ENCODE measurements at regions not wholly inside any gene's neighbourhood (a gene's known extent, or its start where the extent isn't known, plus 50 kb on each side); places are given as distances from the start of the nearest gene placed in this dataset.

GRCh38 chr16:17696616-17697015, 225.9 kb upstream of the XYLT1 start:
- no peak for ATAC-seq (replicated peaks; ENCODE audit: extremely low read depth, poor library complexity, severe bottlenecking)

GRCh38 chr16:17692484-17692883, 221.7 kb upstream of the XYLT1 start:
- ATAC-seq (replicated peaks; ENCODE audit: extremely low read depth, poor library complexity, severe bottlenecking) (no peak), DNase-seq (ENCODE audit: low spot score in 2 of 2) (no peak)
- Mint-ChIP-seq H3K27me3 (peaks cover 55% of the 10 kb centered on the region), H3K9me3 (no peaks in the 10 kb centered on the region), H3K27ac (ENCODE audit: low read depth) (no peak overlapping the region), H3K4me1 (no peaks in the 10 kb centered on the region), H3K4me3 (no peak overlapping the region), H3K36me3 (ENCODE audit: insufficient read depth) (peaks cover 1% of the 10 kb centered on the region)

More at GRCh38 chr16:17696616-17697015, 225.9 kb upstream of the XYLT1 start:
- Mint-ChIP-seq H3K27ac (ENCODE audit: low read depth) (no peak overlapping the region), H3K4me1 (no peaks in the 10 kb centered on the region), H3K9me3 (peaks cover 2% of the 10 kb centered on the region), H3K36me3 (ENCODE audit: insufficient read depth) (no peaks in the 10 kb centered on the region), H3K27me3 (peaks cover 86% of the 10 kb centered on the region), H3K4me3 (no peak overlapping the region)
- DNase-seq (ENCODE audit: low spot score in 2 of 2) = no peak

GRCh38 chr16:17691899-17692176, 221.1 kb upstream of the XYLT1 start:
- Mint-ChIP-seq H3K4me3 (no peak overlapping the region), H3K9me3 (no peaks in the 10 kb centered on the region), H3K27ac (ENCODE audit: low read depth) (no peak overlapping the region), H3K36me3 (ENCODE audit: insufficient read depth) (peaks cover 1% of the 10 kb centered on the region), H3K27me3 (peaks cover 49% of the 10 kb centered on the region), H3K4me1 (no peaks in the 10 kb centered on the region)
- ATAC-seq (replicated peaks; ENCODE audit: extremely low read depth, poor library complexity, severe bottlenecking) (no peak), DNase-seq (ENCODE audit: low spot score in 2 of 2) (no peak)

GRCh38 chr16:17691106-17691898, 220.5 kb upstream of the XYLT1 start:
- Mint-ChIP-seq H3K27ac (ENCODE audit: low read depth) (no peak overlapping the region), H3K4me1 (no peaks in the 10 kb centered on the region), H3K36me3 (ENCODE audit: insufficient read depth) (peaks cover 1% of the 10 kb centered on the region), H3K27me3 (peaks cover 46% of the 10 kb centered on the region), H3K9me3 (no peaks in the 10 kb centered on the region), H3K4me3 (no peak overlapping the region)
- no peak for ATAC-seq (replicated peaks; ENCODE audit: extremely low read depth, poor library complexity, severe bottlenecking)
- DNase-seq (ENCODE audit: low spot score in 2 of 2) = no peak

- Mint-ChIP-seq H3K36me3 (ENCODE audit: insufficient read depth) (peaks cover 1% of the 10 kb centered on the region), H3K4me3 (no peak overlapping the region), H3K27me3 (peaks cover 57% of the 10 kb centered on the region), H3K9me3 (peaks cover 2% of the 10 kb centered on the region), H3K27ac (ENCODE audit: low read depth) (no peak overlapping the region), H3K4me1 (no peaks in the 10 kb centered on the region)
- no peak for ATAC-seq (replicated peaks; ENCODE audit: extremely low read depth, poor library complexity, severe bottlenecking)
- DNase-seq (ENCODE audit: low spot score in 2 of 2) = no peak
Measured at GRCh38 chr16:17685447-17685846, 214.7 kb upstream of the XYLT1 start.

- no peak for ATAC-seq (replicated peaks; ENCODE audit: extremely low read depth, poor library complexity, severe bottlenecking)
- H3K27me3 Mint-ChIP-seq = peaks cover 60% of the 10 kb centered on the region
- H3K4me1 Mint-ChIP-seq = no peaks in the 10 kb centered on the region
- no peak overlapping the region for H3K27ac Mint-ChIP-seq (ENCODE audit: low read depth)
- DNase-seq (ENCODE audit: low spot score in 2 of 2) = no peak
- H3K9me3 Mint-ChIP-seq = peaks cover 7% of the 10 kb centered on the region
- H3K36me3 Mint-ChIP-seq (ENCODE audit: insufficient read depth) = no peaks in the 10 kb centered on the region
- no peak overlapping the region for H3K4me3 Mint-ChIP-seq
Measured at GRCh38 chr16:17683281-17683680, 212.5 kb upstream of the XYLT1 start.

GRCh38 chr16:17676171-17676570, 205.4 kb upstream of the XYLT1 start:
- Mint-ChIP-seq H3K4me1 (no peaks in the 10 kb centered on the region), H3K9me3 (peaks cover 7% of the 10 kb centered on the region), H3K27me3 (peaks cover 42% of the 10 kb centered on the region), H3K27ac (ENCODE audit: low read depth) (no peak overlapping the region), H3K4me3 (no peak overlapping the region), H3K36me3 (ENCODE audit: insufficient read depth) (no peaks in the 10 kb centered on the region)
- DNase-seq (ENCODE audit: low spot score in 2 of 2) (no peak), ATAC-seq (replicated peaks; ENCODE audit: extremely low read depth, poor library complexity, severe bottlenecking) (no peak)

GRCh38 chr16:17668386-17668785, 197.6 kb upstream of the XYLT1 start:
- Mint-ChIP-seq H3K27me3 (peaks cover 10% of the 10 kb centered on the region), H3K4me3 (no peak overlapping the region), H3K27ac (ENCODE audit: low read depth) (no peak overlapping the region), H3K36me3 (ENCODE audit: insufficient read depth) (no peaks in the 10 kb centered on the region), H3K9me3 (no peaks in the 10 kb centered on the region), H3K4me1 (no peaks in the 10 kb centered on the region)
- ATAC-seq (replicated peaks; ENCODE audit: extremely low read depth, poor library complexity, severe bottlenecking) (no peak), DNase-seq (ENCODE audit: low spot score in 2 of 2) (no peak)

GRCh38 chr16:17666293-17666692, 195.5 kb upstream of the XYLT1 start:
- Mint-ChIP-seq H3K27me3 (peaks cover 22% of the 10 kb centered on the region), H3K9me3 (no peaks in the 10 kb centered on the region), H3K4me1 (no peaks in the 10 kb centered on the region), H3K36me3 (ENCODE audit: insufficient read depth) (no peaks in the 10 kb centered on the region), H3K27ac (ENCODE audit: low read depth) (no peak overlapping the region), H3K4me3 (no peak overlapping the region)
- ATAC-seq (replicated peaks; ENCODE audit: extremely low read depth, poor library complexity, severe bottlenecking) (no peak), DNase-seq (ENCODE audit: low spot score in 2 of 2) (no peak)

GRCh38 chr16:17658881-17659280, 188.1 kb upstream of the XYLT1 start:
- DNase-seq (ENCODE audit: low spot score in 2 of 2) (no peak), ATAC-seq (replicated peaks; ENCODE audit: extremely low read depth, poor library complexity, severe bottlenecking) (no peak)
- H3K4me1 Mint-ChIP-seq = no peaks in the 10 kb centered on the region
- H3K27ac Mint-ChIP-seq (ENCODE audit: low read depth) = no peak overlapping the region
- H3K36me3 Mint-ChIP-seq (ENCODE audit: insufficient read depth) = no peaks in the 10 kb centered on the region
- no peak overlapping the region for H3K4me3 Mint-ChIP-seq
- H3K27me3 Mint-ChIP-seq = peaks cover 57% of the 10 kb centered on the region
- H3K9me3 Mint-ChIP-seq = no peaks in the 10 kb centered on the region

GRCh38 chr16:17657045-17657444, 186.3 kb upstream of the XYLT1 start:
- ATAC-seq (replicated peaks; ENCODE audit: extremely low read depth, poor library complexity, severe bottlenecking) = no peak
- no peak overlapping the region for H3K27ac Mint-ChIP-seq (ENCODE audit: low read depth)
- no peaks in the 10 kb centered on the region for H3K4me1 Mint-ChIP-seq
- peaks cover 60% of the 10 kb centered on the region for H3K27me3 Mint-ChIP-seq
- no peaks in the 10 kb centered on the region for H3K36me3 Mint-ChIP-seq (ENCODE audit: insufficient read depth)
- no peak for DNase-seq (ENCODE audit: low spot score in 2 of 2)
- H3K9me3 Mint-ChIP-seq = no peaks in the 10 kb centered on the region
- H3K4me3 Mint-ChIP-seq = no peak overlapping the region

GRCh38 chr16:17654571-17654970, 183.8 kb upstream of the XYLT1 start:
- DNase-seq (ENCODE audit: low spot score in 2 of 2) = no peak
- Mint-ChIP-seq H3K4me1 (no peaks in the 10 kb centered on the region), H3K4me3 (no peak overlapping the region), H3K27ac (ENCODE audit: low read depth) (no peak overlapping the region), H3K9me3 (no peaks in the 10 kb centered on the region), H3K27me3 (peaks cover 71% of the 10 kb centered on the region), H3K36me3 (ENCODE audit: insufficient read depth) (no peaks in the 10 kb centered on the region)
- no peak for ATAC-seq (replicated peaks; ENCODE audit: extremely low read depth, poor library complexity, severe bottlenecking)

- DNase-seq (ENCODE audit: low spot score in 2 of 2) (no peak), ATAC-seq (replicated peaks; ENCODE audit: extremely low read depth, poor library complexity, severe bottlenecking) (no peak)
- Mint-ChIP-seq H3K9me3 (no peaks in the 10 kb centered on the region), H3K36me3 (ENCODE audit: insufficient read depth) (no peaks in the 10 kb centered on the region), H3K4me3 (no peak overlapping the region), H3K4me1 (no peaks in the 10 kb centered on the region), H3K27ac (ENCODE audit: low read depth) (no peak overlapping the region), H3K27me3 (peaks cover 71% of the 10 kb centered on the region)
Measured at GRCh38 chr16:17654142-17654541, 183.4 kb upstream of the XYLT1 start.

Data from central memory CD8-positive, alpha-beta T cell (primary cell).